Progenitor cell of endocrine pancreas (in vitro differentiated cells): ENCODE measurements at regions not wholly inside any gene's neighbourhood (a gene's known extent, or its start where the extent isn't known, plus 50 kb on each side); places are given as distances from the start of the nearest gene placed in this dataset.

Experiments
- DNase-seq: peaks from one replicate; pipeline ENCODE4 v3.0.0; 2021; ENCODE audit warnings: low spot score; ENCODE audit not compliant: unreplicated experiment
- H3K27ac Mint-ChIP-seq: 2 replicates; pipeline ENCODE4 v1.8.0; 2021; ENCODE audit warnings: mild to moderate bottlenecking, moderate library complexity, mixed read lengths
- H3K27me3 Mint-ChIP-seq: 2 replicates; pipeline ENCODE4 v1.8.0; 2021; ENCODE audit warnings: mixed read lengths
- H3K36me3 Mint-ChIP-seq: 2 replicates; pipeline ENCODE4 v1.8.0; 2022; ENCODE audit warnings: mixed read lengths; ENCODE audit not compliant: insufficient read depth
- H3K4me1 Mint-ChIP-seq: 2 replicates; pipeline ENCODE4 v1.8.0; 2021; ENCODE audit warnings: low read depth, mixed read lengths
- H3K4me3 Mint-ChIP-seq: 2 replicates; pipeline ENCODE4 v1.8.0; 2021; ENCODE audit warnings: low read depth, mild to moderate bottlenecking, moderate library complexity, mixed read lengths
- H3K9me3 Mint-ChIP-seq: 2 replicates; pipeline ENCODE4 v1.8.0; 2021; ENCODE audit warnings: low read depth, mixed read lengths
- CTCF ChIP-seq: fragments of 200-600 bp; sonication (generic); IDR thresholded peaks from one replicate; pipeline ENCODE4 v1.5.0; 2021; ENCODE audit warnings: antibody characterized with exemption, mild to moderate bottlenecking; ENCODE audit not compliant: unreplicated experiment

- H3K27ac Mint-ChIP-seq: no peak overlapping the region
- peaks cover 11% of the 10 kb centered on the region for H3K27me3 Mint-ChIP-seq
- H3K4me1 Mint-ChIP-seq: peaks cover 6% of the 10 kb centered on the region
- no peak for DNase-seq
- no peaks in the 10 kb centered on the region for H3K36me3 Mint-ChIP-seq
- H3K9me3 Mint-ChIP-seq: no peaks in the 10 kb centered on the region
- H3K4me3 Mint-ChIP-seq: no peak overlapping the region
- TF ChIP-seq CTCF: no peak
Measured at GRCh38 chr11:91872243-91872642, 352.4 kb upstream of the FAT3 start.

- Mint-ChIP-seq H3K27me3 (peaks cover 11% of the 10 kb centered on the region), H3K4me1 (peaks cover 6% of the 10 kb centered on the region), H3K36me3 (no peaks in the 10 kb centered on the region), H3K4me3 (no peak overlapping the region), H3K27ac (no peak overlapping the region), H3K9me3 (no peaks in the 10 kb centered on the region)
- TF ChIP-seq CTCF: no peak
- no peak for DNase-seq
Measured at GRCh38 chr11:91871791-91872190, 352.8 kb upstream of the FAT3 start.

GRCh38 chr11:91871048-91871447, 353.6 kb upstream of the FAT3 start:
- Mint-ChIP-seq H3K36me3 (no peaks in the 10 kb centered on the region), H3K27me3 (peaks cover 15% of the 10 kb centered on the region), H3K27ac (no peak overlapping the region), H3K4me3 (no peak overlapping the region), H3K9me3 (no peaks in the 10 kb centered on the region), H3K4me1 (peaks cover 6% of the 10 kb centered on the region)
- no peak for DNase-seq
- no peak for TF ChIP-seq CTCF

- peaks cover 6% of the 10 kb centered on the region for H3K4me1 Mint-ChIP-seq
- H3K4me3 Mint-ChIP-seq: no peak overlapping the region
- H3K9me3 Mint-ChIP-seq: no peaks in the 10 kb centered on the region
- peaks cover 15% of the 10 kb centered on the region for H3K27me3 Mint-ChIP-seq
- H3K36me3 Mint-ChIP-seq: no peaks in the 10 kb centered on the region
- no peak for TF ChIP-seq CTCF
- no peak for DNase-seq
- H3K27ac Mint-ChIP-seq: no peak overlapping the region
Measured at GRCh38 chr11:91869686-91870085, 354.9 kb upstream of the FAT3 start.

- no peak for DNase-seq
- Mint-ChIP-seq H3K36me3 (no peaks in the 10 kb centered on the region), H3K27me3 (peaks cover 11% of the 10 kb centered on the region), H3K9me3 (no peaks in the 10 kb centered on the region), H3K4me3 (no peak overlapping the region), H3K4me1 (no peaks in the 10 kb centered on the region), H3K27ac (no peak overlapping the region)
- TF ChIP-seq CTCF: no peak
Measured at GRCh38 chr11:91866642-91867041, 358.0 kb upstream of the FAT3 start.
